OCI-LY3 (cell line): ENCODE measurements at regions not wholly inside any gene's neighbourhood (a gene's known extent, or its start where the extent isn't known, plus 50 kb on each side); places are given as distances from the start of the nearest gene placed in this dataset.

Source experiments
- H2AFZ ChIP-seq: fragments of 200-600, 300-600 bp; shearing (Covaris generic); 2 replicates; pipeline ENCODE4 v1.6.0; 2014; ENCODE audit warnings: antibody characterized with exemption, low read depth, low read length
- H3K27ac ChIP-seq: fragments of 200-600, 300-600 bp; sonication (generic); 2 replicates; pipeline ENCODE4 v1.5.1; 2014; ENCODE audit warnings: mild to moderate bottlenecking, low read length, moderate library complexity, mixed read lengths
- H3K27me3 ChIP-seq: fragments of 200-600, 300-600 bp; sonication (generic); 2 replicates; pipeline ENCODE4 v1.6.1; 2014; ENCODE audit warnings: low read depth, low read length, mixed read lengths
- H3K36me3 ChIP-seq: fragments of 200-600, 300-600 bp; sonication (generic); replicated peaks from 2 replicates; pipeline ENCODE3; 2014; ENCODE audit warnings: low read depth, low read length, mixed read lengths
- H3K4me1 ChIP-seq: fragments of 300-600, 200-600 bp; sonication (generic); 2 replicates; pipeline ENCODE4 v1.6.1; 2014; ENCODE audit warnings: low read length, mixed read lengths
- H3K4me2 ChIP-seq: fragments of 200-600, 300-600 bp; sonication (generic); 2 replicates; pipeline ENCODE4 v1.6.1; 2014; ENCODE audit warnings: low read length, mixed read lengths
- H3K4me3 ChIP-seq: fragments of 300-600, 200-600 bp; sonication (generic); 2 replicates; pipeline ENCODE4 v1.5.1; 2014; ENCODE audit warnings: antibody characterized with exemption, mild to moderate bottlenecking, low read length, moderate library complexity
- H3K79me2 ChIP-seq: fragments of 300-600, 200-600 bp; shearing (Covaris generic); 2 replicates; pipeline ENCODE4 v1.6.1; 2014; ENCODE audit warnings: mild to moderate bottlenecking, low read length, mixed read lengths
- H3K9ac ChIP-seq: fragments of 300-600, 200-600 bp; shearing (Covaris generic); 2 replicates; pipeline ENCODE4 v1.6.0; 2014; ENCODE audit warnings: mild to moderate bottlenecking, low read length, moderate library complexity
- H3K9me3 ChIP-seq: fragments of 200-600, 300-600 bp; shearing (Covaris generic); 2 replicates; pipeline ENCODE4 v1.6.1; 2014; ENCODE audit warnings: low read length, mixed read lengths; ENCODE audit not compliant: insufficient read depth
- H4K20me1 ChIP-seq: fragments of 200-600, 300-600 bp; sonication (generic); 2 replicates; pipeline ENCODE4 v1.6.1; 2016; ENCODE audit warnings: low read length, mixed read lengths; ENCODE audit not compliant: insufficient read depth
- EZH2phosphoT487 ChIP-seq: fragments of 200-600 bp; shearing (Covaris generic); IDR thresholded peaks from 2 replicates; pipeline ENCODE4 v1.6.1; 2018; ENCODE audit warnings: antibody characterized with exemption, mixed run types, low read depth
- TF ChIP-seq, protein P1 (sequence below): fragments of 200-600, 300-600 bp; sonication (generic); IDR thresholded peaks from 2 replicates; pipeline ENCODE4 v1.5.1; 2014; ENCODE audit warnings: antibody characterized with exemption, low read length, low read depth

DNA sequence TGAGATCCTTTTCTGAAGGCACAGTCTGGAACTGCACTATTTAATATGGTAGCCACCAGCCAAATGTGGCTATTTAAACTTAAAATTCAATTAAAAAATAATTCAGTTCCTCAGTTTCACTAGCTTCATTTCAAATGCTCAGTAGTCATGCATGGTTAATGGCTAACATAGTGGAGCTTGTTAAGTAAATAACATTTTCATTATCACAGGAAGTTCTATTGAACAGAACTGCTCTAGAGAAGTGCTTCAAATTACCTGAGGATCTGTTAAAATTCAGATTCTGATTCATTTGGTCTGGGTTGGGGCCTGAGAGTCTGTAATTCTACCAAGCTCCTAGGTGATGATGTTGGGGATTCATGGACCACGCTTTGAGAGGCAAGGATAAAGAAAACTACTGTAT, 109.6 kb upstream of the THRB start:
- Histone ChIP-seq H3K9me3 (no peaks in the 10 kb centered on the region), H3K4me3 (no peak overlapping the region), H3K4me1 (no peaks in the 10 kb centered on the region), H3K36me3 (no peaks in the 10 kb centered on the region), H3K27ac (no peak overlapping the region), H3K27me3 (no peaks in the 10 kb centered on the region), H4K20me1 (no peaks in the 10 kb centered on the region), H2AFZ (no peak overlapping the region), H3K9ac (no peak overlapping the region), H3K4me2 (no peak overlapping the region), H3K79me2 (no peaks in the 10 kb centered on the region)
- no peak for TF ChIP-seq EZH2phosphoT487
- TF ChIP-seq, protein P1, sequence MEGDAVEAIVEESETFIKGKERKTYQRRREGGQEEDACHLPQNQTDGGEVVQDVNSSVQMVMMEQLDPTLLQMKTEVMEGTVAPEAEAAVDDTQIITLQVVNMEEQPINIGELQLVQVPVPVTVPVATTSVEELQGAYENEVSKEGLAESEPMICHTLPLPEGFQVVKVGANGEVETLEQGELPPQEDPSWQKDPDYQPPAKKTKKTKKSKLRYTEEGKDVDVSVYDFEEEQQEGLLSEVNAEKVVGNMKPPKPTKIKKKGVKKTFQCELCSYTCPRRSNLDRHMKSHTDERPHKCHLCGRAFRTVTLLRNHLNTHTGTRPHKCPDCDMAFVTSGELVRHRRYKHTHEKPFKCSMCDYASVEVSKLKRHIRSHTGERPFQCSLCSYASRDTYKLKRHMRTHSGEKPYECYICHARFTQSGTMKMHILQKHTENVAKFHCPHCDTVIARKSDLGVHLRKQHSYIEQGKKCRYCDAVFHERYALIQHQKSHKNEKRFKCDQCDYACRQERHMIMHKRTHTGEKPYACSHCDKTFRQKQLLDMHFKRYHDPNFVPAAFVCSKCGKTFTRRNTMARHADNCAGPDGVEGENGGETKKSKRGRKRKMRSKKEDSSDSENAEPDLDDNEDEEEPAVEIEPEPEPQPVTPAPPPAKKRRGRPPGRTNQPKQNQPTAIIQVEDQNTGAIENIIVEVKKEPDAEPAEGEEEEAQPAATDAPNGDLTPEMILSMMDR: no peak

DNA sequence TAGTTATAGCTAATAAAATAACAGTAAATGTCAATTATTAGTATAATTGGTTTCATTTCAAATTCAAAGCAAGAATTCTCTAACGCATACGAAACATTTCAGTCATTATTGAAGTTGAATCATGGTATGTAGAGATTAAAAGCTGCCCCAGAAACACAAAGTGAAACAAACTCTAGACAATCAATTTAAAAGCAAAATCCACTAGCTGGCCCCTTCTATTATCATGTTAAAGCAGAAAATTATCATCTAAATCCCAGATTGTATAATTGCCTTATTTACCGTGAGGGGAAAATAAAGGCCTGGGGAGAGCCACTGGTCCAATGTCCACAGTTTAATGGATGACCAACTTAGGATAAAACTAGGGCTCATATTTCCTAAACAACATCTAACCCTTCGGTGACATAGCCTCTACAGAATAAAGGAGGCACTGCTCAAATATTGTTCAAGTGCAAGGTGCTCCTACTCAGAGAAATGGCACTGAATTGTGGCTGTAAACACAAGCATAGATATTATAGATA, 110.9 kb upstream of the THRB start:
- Histone ChIP-seq H3K36me3 (no peaks in the 10 kb centered on the region), H3K4me3 (no peak overlapping the region), H3K27me3 (no peaks in the 10 kb centered on the region), H3K4me2 (no peak overlapping the region), H4K20me1 (no peaks in the 10 kb centered on the region), H3K9ac (no peak overlapping the region), H3K9me3 (no peaks in the 10 kb centered on the region), H3K27ac (no peak overlapping the region), H2AFZ (no peak overlapping the region), H3K79me2 (no peaks in the 10 kb centered on the region), H3K4me1 (no peaks in the 10 kb centered on the region)
- no peak for TF ChIP-seq EZH2phosphoT487
- TF ChIP-seq, protein P1: no peak

DNA sequence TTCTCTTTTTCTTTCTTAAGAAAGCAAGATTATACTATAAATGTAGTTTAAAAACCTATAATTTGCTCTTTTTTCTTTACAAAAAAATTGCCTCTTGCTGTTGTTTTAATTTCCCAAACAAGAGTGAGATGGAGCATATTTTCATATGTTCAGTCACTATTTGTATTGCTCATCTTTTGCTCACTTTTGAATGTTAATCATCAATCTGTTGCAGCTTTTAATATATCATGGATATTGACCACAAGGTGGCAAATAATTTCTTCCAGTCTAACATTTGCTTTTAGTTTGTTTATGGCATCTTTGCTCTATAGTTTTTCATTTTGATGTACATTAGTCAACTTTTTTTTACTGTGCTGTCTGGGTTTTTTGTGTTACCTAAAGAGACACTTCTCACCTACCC, 112.6 kb upstream of the THRB start:
- Histone ChIP-seq H3K9me3 (no peaks in the 10 kb centered on the region), H3K4me1 (no peaks in the 10 kb centered on the region), H3K79me2 (no peaks in the 10 kb centered on the region), H3K9ac (no peak overlapping the region), H4K20me1 (no peaks in the 10 kb centered on the region), H3K27me3 (no peaks in the 10 kb centered on the region), H2AFZ (no peak overlapping the region), H3K36me3 (no peaks in the 10 kb centered on the region), H3K4me3 (no peak overlapping the region), H3K4me2 (no peak overlapping the region), H3K27ac (no peak overlapping the region)
- TF ChIP-seq, protein P1: no peak
- no peak for TF ChIP-seq EZH2phosphoT487

DNA sequence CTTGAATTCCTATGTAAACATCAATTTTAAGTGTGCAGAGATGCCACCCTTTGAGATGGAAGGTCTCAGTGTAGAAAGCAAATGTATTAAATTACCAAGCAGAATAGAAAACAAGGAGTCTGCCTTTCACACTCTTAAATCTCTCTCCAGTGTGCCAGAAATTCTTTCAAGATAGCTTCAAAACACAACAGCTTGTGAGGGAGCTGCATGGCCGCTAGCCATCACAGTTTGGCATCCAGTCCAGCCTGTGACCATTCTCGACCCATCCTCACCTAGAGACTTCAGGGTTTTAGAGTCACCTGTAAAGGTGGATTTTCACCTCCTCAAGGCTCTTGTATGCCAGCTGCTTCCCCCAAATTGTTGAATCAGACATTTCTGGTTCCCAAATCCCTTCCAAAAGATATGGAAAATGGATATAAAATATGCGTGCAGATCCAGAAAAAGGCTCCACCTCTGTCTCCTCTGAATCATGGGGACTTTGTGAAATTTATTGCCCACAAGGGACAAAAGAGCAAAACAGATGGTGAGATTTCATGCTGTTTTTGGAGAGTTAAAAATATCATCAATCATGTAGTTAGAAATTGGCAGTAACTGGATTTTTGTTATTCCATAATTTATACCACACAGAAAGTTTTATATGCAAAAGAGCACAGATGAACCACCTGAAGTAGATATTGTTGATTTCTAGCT, 114.2 kb upstream of the THRB start:
- Histone ChIP-seq H3K9me3 (no peaks in the 10 kb centered on the region), H3K4me1 (no peaks in the 10 kb centered on the region), H3K4me3 (no peak overlapping the region), H4K20me1 (no peaks in the 10 kb centered on the region), H3K79me2 (no peaks in the 10 kb centered on the region), H3K9ac (no peak overlapping the region), H2AFZ (no peak overlapping the region), H3K27ac (no peak overlapping the region), H3K27me3 (no peaks in the 10 kb centered on the region), H3K36me3 (no peaks in the 10 kb centered on the region), H3K4me2 (no peak overlapping the region)
- TF ChIP-seq, protein P1: no peak
